SKM-1 (cell line): ENCODE measurements at regions not wholly inside any gene's neighbourhood (a gene's known extent, or its start where the extent isn't known, plus 50 kb on each side); places are given as distances from the start of the nearest gene placed in this dataset.
A peak's percentile ranks its signal among the peaks of the same experiment; 100 is the strongest.

Source experiments
- DNase-seq: peaks from one replicate; lab custom pipeline; 2025; ENCODE audit not compliant: unreplicated experiment; lab: John Stamatoyannopoulos, UW

- DNase-seq, result no peak
Measured at GRCh38 chr6:165917576-165917975, 250.1 kb downstream of the TBXT start.

GRCh38 chr6:165915022-165915770 is 252.2 kb upstream of the PDE10A start:
- DNase-seq, result no peak

- no peak for DNase-seq
Measured at GRCh38 chr6:165913676-165914570, 250.9 kb upstream of the PDE10A start.

GRCh38 chr6:165910184-165910966 is 247.3 kb upstream of the PDE10A start:
- no peak for DNase-seq

GRCh38 chr6:165906736-165907135 is 243.7 kb upstream of the PDE10A start:
- DNase-seq, result no peak

GRCh38 chr6:165905744-165906143 is 242.7 kb upstream of the PDE10A start:
- DNase-seq, result no peak

- DNase-seq, result no peak
Measured at GRCh38 chr6:165900970-165901369, 237.9 kb upstream of the PDE10A start.

- DNase-seq, result no peak
Measured at GRCh38 chr6:165899611-165900010, 236.6 kb upstream of the PDE10A start.

GRCh38 chr6:165895421-165896165 is 232.6 kb upstream of the PDE10A start:
- no peak for DNase-seq

- DNase-seq, result no peak
Measured at GRCh38 chr6:165894171-165894825, 231.3 kb upstream of the PDE10A start.

- DNase-seq, result no peak
Measured at GRCh38 chr6:165893431-165893830, 230.4 kb upstream of the PDE10A start.

GRCh38 chr6:165891320-165891719 is 228.3 kb upstream of the PDE10A start:
- DNase-seq, result no peak

GRCh38 chr6:165890404-165890735 is 227.3 kb upstream of the PDE10A start:
- DNase-seq, result no peak

GRCh38 chr6:165889636-165890403 is 226.8 kb upstream of the PDE10A start:
- no peak for DNase-seq

GRCh38 chr6:165886169-165886568 is 223.1 kb upstream of the PDE10A start:
- no peak for DNase-seq

GRCh38 chr6:165884813-165885765 is 222.0 kb upstream of the PDE10A start:
- peak; percentile 7 for DNase-seq

GRCh38 chr6:165883851-165884640 is 221.0 kb upstream of the PDE10A start:
- no peak for DNase-seq

- DNase-seq, result no peak
Measured at GRCh38 chr6:165881806-165882205, 218.8 kb upstream of the PDE10A start.
